ENCODE measurements at regions not wholly inside any gene's neighbourhood (a gene's known extent, or its start where the extent isn't known, plus 50 kb on each side); places are given as distances from the start of the nearest gene placed in this dataset.

- intact Hi-C loops (cut with DNase I): no loop called here
- TF ChIP-seq CTCF (IDR thresholded peaks at IDR 0.05) (no peak), POLR2A (IDR thresholded peaks at IDR 0.05) (no peak)
- Histone ChIP-seq H3K27ac (peak overlapping the region in 1 of 3 donors; percentile 3), H3K27me3 (no peaks in the 10 kb centered on the region), H3K4me1 (peaks cover 0 to 44% (median 2%) of the 10 kb centered on the region in 4 donors), H3K9me3 (no peaks in the 10 kb centered on the region), H3K4me3 (no peak overlapping the region), H3K36me3 (no peaks in the 10 kb centered on the region)
- 40% methylated on average over 8 of the region's 9 CpGs for WGBS (ENCODE audit: insufficient coverage, low coverage, low lambda C conversion rate, missing lambda C conversion rate)
- DNase-seq (peak; percentile 46 to 75 (median 59)), ATAC-seq (peak; percentile 67 to 83 (median 71))
Measured at GRCh38 chr5:54834121-54834842, 151.1 kb downstream of the ESM1 start.

- no peak overlapping the region for H3K27ac ChIP-seq
- DNase-seq (no peak), ATAC-seq (no peak)
- peaks cover 0 to 39% (median 2%) of the 10 kb centered on the region in 4 donors for H3K4me1 ChIP-seq
- no peak overlapping the region for H3K4me3 ChIP-seq
- H3K9me3 ChIP-seq: no peaks in the 10 kb centered on the region
- 100% methylated on average over 1 of the region's 3 CpGs for WGBS (ENCODE audit: insufficient coverage, low coverage, low lambda C conversion rate, missing lambda C conversion rate)
- H3K27me3 ChIP-seq: no peaks in the 10 kb centered on the region
- no peak for TF ChIP-seq POLR2A (IDR thresholded peaks at IDR 0.05)
- no peak for TF ChIP-seq CTCF (IDR thresholded peaks at IDR 0.05)
- H3K36me3 ChIP-seq: no peaks in the 10 kb centered on the region
- intact Hi-C loops (cut with DNase I): no loop called here
Measured at GRCh38 chr5:54833590-54833989, 151.8 kb downstream of the ESM1 start.

GRCh38 chr5:54832858-54833257, 152.5 kb downstream of the ESM1 start:
- H3K36me3 ChIP-seq: no peaks in the 10 kb centered on the region
- intact Hi-C loops (cut with DNase I): no loop called here
- no peak overlapping the region for H3K27ac ChIP-seq
- no peak overlapping the region for H3K4me3 ChIP-seq
- peaks cover 0 to 32% (median 2%) of the 10 kb centered on the region in 4 donors for H3K4me1 ChIP-seq
- WGBS (ENCODE audit: insufficient coverage, low coverage, low lambda C conversion rate, missing lambda C conversion rate): 46% methylated on average over 5 of the region's 5 CpGs
- no peaks in the 10 kb centered on the region for H3K9me3 ChIP-seq
- DNase-seq: no peak
- peak in 3 of 4 donors; percentile 32 to 43 (median 38) for ATAC-seq
- no peaks in the 10 kb centered on the region for H3K27me3 ChIP-seq
- TF ChIP-seq POLR2A (IDR thresholded peaks at IDR 0.05): no peak
- TF ChIP-seq CTCF (IDR thresholded peaks at IDR 0.05): no peak

GRCh38 chr5:54832045-54832444, 153.3 kb downstream of the ESM1 start:
- TF ChIP-seq POLR2A (IDR thresholded peaks at IDR 0.05) (no peak), CTCF (IDR thresholded peaks at IDR 0.05) (no peak)
- no peaks in the 10 kb centered on the region for H3K36me3 ChIP-seq
- H3K4me3 ChIP-seq: no peak overlapping the region
- DNase-seq: no peak
- 90% methylated on average over 2 of the region's 2 CpGs for WGBS (ENCODE audit: insufficient coverage, low coverage, low lambda C conversion rate, missing lambda C conversion rate)
- no peak for ATAC-seq
- intact Hi-C loops (cut with DNase I): no loop called here
- H3K27ac ChIP-seq: no peak overlapping the region
- H3K9me3 ChIP-seq: no peaks in the 10 kb centered on the region
- H3K27me3 ChIP-seq: no peaks in the 10 kb centered on the region
- H3K4me1 ChIP-seq: peaks cover 0 to 24% (median 2%) of the 10 kb centered on the region in 4 donors

All from right lobe of liver (tissue), 6 donors.